SK-N-SH treated with all-trans-retinoic acid at 6 μM for 48 hours (cell line): ENCODE measurements at regions not wholly inside any gene's neighbourhood (a gene's known extent, or its start where the extent isn't known, plus 50 kb on each side); places are given as distances from the start of the nearest gene placed in this dataset.

Experiments used
- ATAC-seq: fragments of 200-7000 bp; cut with Tn5 transposase; 3 replicates; pipeline ENCODE4 v1.9.1; 2020; ENCODE audit warnings: mild to moderate bottlenecking, moderate library complexity
- ARNTL ChIP-seq: fragments of 450-650 bp; formaldehyde crosslinking; IDR thresholded peaks from 2 replicates; pipeline ENCODE4 v1.5.0; 2020; ENCODE audit warnings: low read depth, mild to moderate bottlenecking, moderate library complexity, borderline replicate concordance
- CSDC2 ChIP-seq: fragments of 250-450 bp; sonication (Bioruptor Pico); IDR thresholded peaks from 2 replicates; pipeline ENCODE4 v1.5.0; 2020; ENCODE audit warnings: mild to moderate bottlenecking, moderate library complexity
- ESRRG ChIP-seq: fragments of 250-450 bp; sonication (Bioruptor Pico); IDR thresholded peaks from 2 replicates; pipeline ENCODE4 v1.6.1; 2021; ENCODE audit warnings: mild to moderate bottlenecking
- GLIS3 ChIP-seq: fragments of 250-450 bp; sonication (Bioruptor Pico); IDR thresholded peaks from 2 replicates; pipeline ENCODE4 v1.5.0; 2020; ENCODE audit warnings: mild to moderate bottlenecking, moderate library complexity
- ISL1 ChIP-seq: fragments of 250-450 bp; sonication (Bioruptor Pico); IDR thresholded peaks from 2 replicates; pipeline ENCODE4 v2.1.2; 2022; ENCODE audit warnings: mild to moderate bottlenecking, moderate library complexity
- OSR1 ChIP-seq: fragments of 250-450 bp; sonication (Bioruptor Pico); IDR thresholded peaks from 2 replicates; pipeline ENCODE4 v1.8.0; 2022; ENCODE audit warnings: moderate library complexity, mild to moderate bottlenecking, inconsistent platforms
- PPARA ChIP-seq: fragments of 250-450 bp; sonication (Bioruptor Pico); IDR thresholded peaks from 2 replicates; pipeline ENCODE4 v1.5.0; 2020; ENCODE audit warnings: mild to moderate bottlenecking, borderline replicate concordance
- RARB ChIP-seq: fragments of 250-450 bp; sonication (Bioruptor Pico); IDR thresholded peaks from 2 replicates; pipeline ENCODE4 v1.8.0; 2021; ENCODE audit warnings: mild to moderate bottlenecking, moderate library complexity
- SNAI2 ChIP-seq: fragments of 250-450 bp; sonication (Bioruptor Pico); IDR thresholded peaks from 2 replicates; pipeline ENCODE4 v1.5.0; 2020; ENCODE audit warnings: mild to moderate bottlenecking, moderate library complexity
- TCF4 ChIP-seq: fragments of 250-450 bp; sonication (Bioruptor Pico); IDR thresholded peaks from 2 replicates; pipeline ENCODE4 v1.8.0; 2021; ENCODE audit warnings: mild to moderate bottlenecking, moderate library complexity, borderline replicate concordance
- TOX ChIP-seq: fragments of 250-450 bp; sonication (Bioruptor Pico); IDR thresholded peaks from 2 replicates; pipeline ENCODE4 v1.8.0; 2021; ENCODE audit warnings: mild to moderate bottlenecking, moderate library complexity, borderline replicate concordance
- ZC3H10 ChIP-seq: fragments of 250-450 bp; sonication (Bioruptor Pico); IDR thresholded peaks from 2 replicates; pipeline ENCODE4 v1.5.1; 2021; ENCODE audit warnings: mild to moderate bottlenecking, moderate library complexity
- ZFP30 ChIP-seq: fragments of 450-650 bp; formaldehyde crosslinking; IDR thresholded peaks from 2 replicates; pipeline ENCODE4 v1.5.0; 2022; ENCODE audit warnings: mild to moderate bottlenecking, moderate library complexity
- ZNF70 ChIP-seq: fragments of 450-650 bp; formaldehyde crosslinking; IDR thresholded peaks from 2 replicates; pipeline ENCODE4 v1.5.0; 2020; ENCODE audit warnings: mild to moderate bottlenecking, moderate library complexity
- ZNF8 ChIP-seq: fragments of 450-650 bp; formaldehyde crosslinking; IDR thresholded peaks from 2 replicates; pipeline ENCODE4 v1.5.0; 2020; ENCODE audit warnings: mild to moderate bottlenecking, moderate library complexity
- TF ChIP-seq, protein P1 (sequence below): fragments of 250-450 bp; sonication (Bioruptor Pico); IDR thresholded peaks from 2 replicates; pipeline ENCODE4 v1.5.1; 2021; ENCODE audit warnings: mild to moderate bottlenecking, moderate library complexity
- TF ChIP-seq, protein P2 (sequence below): fragments of 250-450 bp; sonication (Bioruptor Pico); IDR thresholded peaks from 2 replicates; pipeline ENCODE4 v1.5.1; 2020; ENCODE audit warnings: low read depth, mild to moderate bottlenecking, moderate library complexity
- TF ChIP-seq, protein P3 (sequence below): fragments of 250-450 bp; sonication (Bioruptor Pico); IDR thresholded peaks from 2 replicates; pipeline ENCODE4 v1.8.0; 2021; ENCODE audit warnings: low read depth, mild to moderate bottlenecking, moderate library complexity, borderline replicate concordance

DNA sequence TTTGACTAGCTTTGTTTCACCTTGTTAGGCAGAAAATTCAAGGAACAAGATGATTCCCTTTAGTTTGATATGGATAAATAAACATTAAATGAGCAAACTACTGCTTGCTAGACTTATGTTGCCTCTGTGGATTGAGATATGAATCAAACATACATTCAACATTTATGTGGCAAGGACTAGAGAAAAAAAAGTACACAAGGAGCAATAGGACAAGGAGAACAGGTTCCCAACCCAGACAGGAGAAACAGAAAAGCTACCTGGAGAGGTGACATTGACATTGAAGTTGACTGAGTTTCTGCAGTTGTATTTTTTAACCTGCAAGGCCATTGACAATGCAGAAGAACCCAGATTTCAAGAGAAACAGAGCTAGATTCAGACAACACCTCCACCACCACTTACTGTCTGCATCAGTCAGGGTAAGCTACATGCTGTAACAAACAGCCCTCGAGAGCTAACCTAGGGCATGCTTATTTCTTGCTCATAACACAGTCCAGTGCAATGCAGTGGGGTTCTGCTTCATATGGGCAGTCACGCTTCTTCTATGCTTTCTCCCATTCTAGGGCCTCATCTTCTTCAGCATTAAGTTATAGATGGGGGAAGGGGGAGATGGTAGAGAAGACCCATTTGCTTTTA lies 180.9 kb upstream of the LYZL1 start (continued):
- TF ChIP-seq, protein P1, sequence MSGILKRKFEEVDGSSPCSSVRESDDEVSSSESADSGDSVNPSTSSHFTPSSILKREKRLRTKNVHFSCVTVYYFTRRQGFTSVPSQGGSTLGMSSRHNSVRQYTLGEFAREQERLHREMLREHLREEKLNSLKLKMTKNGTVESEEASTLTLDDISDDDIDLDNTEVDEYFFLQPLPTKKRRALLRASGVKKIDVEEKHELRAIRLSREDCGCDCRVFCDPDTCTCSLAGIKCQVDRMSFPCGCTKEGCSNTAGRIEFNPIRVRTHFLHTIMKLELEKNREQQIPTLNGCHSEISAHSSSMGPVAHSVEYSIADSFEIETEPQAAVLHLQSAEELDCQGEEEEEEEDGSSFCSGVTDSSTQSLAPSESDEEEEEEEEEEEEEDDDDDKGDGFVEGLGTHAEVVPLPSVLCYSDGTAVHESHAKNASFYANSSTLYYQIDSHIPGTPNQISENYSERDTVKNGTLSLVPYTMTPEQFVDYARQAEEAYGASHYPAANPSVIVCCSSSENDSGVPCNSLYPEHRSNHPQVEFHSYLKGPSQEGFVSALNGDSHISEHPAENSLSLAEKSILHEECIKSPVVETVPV (CRISPR knock-in tag) = no peak
- TF ChIP-seq PPARA (CRISPR knock-in tag) = no peak

DNA sequence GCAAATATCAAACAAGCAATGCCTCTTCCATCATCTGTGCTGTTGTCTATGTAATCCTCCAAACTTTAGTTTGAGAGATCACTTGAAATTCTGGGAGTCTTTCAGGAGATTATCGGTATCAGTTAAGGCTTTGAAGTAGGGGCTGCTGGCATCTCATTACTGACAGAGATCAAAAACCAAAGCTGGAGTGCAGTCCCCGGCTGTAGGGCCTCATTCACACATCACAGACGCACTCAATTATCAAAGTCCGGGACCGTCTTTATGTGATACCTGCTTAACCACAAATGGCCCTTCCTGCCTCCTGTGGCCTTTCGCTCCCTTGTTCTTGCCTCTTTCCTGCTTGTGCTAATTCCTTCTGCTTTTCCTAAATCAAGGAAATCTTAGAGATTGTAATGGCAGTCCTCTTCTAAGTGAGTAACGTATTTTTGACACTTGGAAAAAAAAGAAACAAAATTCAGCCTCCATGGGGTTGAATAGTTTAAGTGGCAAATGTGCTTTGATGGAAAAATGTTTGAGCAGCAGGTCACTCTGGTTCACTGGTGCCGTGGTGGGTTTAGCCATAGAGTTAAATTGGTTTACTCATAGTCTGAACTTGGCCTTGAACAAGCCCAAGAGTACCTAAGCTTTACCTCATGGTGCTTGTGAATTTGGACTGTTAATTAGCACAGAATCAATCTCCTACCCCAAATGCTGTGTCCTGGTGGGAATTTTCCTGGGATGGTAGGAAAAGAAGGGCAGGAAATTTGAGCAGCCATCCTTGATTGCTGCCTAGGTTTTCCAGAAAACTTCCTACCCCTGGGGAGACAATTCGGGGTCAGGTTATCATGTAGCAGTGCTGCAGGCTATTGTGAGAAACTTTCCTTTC lies 178.9 kb upstream of the LYZL1 start:
- no peak for ATAC-seq
- no peak for TF ChIP-seq ZNF70 (CRISPR knock-in tag)
- no peak for TF ChIP-seq TOX
- TF ChIP-seq, protein P2, sequence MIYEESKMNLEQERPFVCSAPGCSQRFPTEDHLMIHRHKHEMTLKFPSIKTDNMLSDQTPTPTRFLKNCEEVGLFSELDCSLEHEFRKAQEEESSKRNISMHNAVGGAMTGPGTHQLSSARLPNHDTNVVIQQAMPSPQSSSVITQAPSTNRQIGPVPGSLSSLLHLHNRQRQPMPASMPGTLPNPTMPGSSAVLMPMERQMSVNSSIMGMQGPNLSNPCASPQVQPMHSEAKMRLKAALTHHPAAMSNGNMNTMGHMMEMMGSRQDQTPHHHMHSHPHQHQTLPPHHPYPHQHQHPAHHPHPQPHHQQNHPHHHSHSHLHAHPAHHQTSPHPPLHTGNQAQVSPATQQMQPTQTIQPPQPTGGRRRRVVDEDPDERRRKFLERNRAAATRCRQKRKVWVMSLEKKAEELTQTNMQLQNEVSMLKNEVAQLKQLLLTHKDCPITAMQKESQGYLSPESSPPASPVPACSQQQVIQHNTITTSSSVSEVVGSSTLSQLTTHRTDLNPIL = no peak
- TF ChIP-seq RARB = no peak
- TF ChIP-seq, protein P3, sequence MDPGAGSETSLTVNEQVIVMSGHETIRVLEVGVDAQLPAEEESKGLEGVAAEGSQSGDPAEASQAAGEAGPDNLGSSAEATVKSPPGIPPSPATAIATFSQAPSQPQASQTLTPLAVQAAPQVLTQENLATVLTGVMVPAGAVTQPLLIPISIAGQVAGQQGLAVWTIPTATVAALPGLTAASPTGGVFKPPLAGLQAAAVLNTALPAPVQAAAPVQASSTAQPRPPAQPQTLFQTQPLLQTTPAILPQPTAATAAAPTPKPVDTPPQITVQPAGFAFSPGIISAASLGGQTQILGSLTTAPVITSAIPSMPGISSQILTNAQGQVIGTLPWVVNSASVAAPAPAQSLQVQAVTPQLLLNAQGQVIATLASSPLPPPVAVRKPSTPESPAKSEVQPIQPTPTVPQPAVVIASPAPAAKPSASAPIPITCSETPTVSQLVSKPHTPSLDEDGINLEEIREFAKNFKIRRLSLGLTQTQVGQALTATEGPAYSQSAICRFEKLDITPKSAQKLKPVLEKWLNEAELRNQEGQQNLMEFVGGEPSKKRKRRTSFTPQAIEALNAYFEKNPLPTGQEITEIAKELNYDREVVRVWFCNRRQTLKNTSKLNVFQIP (CRISPR knock-in tag) = no peak
- TF ChIP-seq GLIS3 (CRISPR knock-in tag) = no peak
- TF ChIP-seq SNAI2 (CRISPR knock-in tag) = no peak
- no peak for TF ChIP-seq PPARA (CRISPR knock-in tag)
- TF ChIP-seq ZFP30 = no peak
- TF ChIP-seq, protein P1 (CRISPR knock-in tag) = no peak
- TF ChIP-seq ISL1 (CRISPR knock-in tag) = no peak

DNA sequence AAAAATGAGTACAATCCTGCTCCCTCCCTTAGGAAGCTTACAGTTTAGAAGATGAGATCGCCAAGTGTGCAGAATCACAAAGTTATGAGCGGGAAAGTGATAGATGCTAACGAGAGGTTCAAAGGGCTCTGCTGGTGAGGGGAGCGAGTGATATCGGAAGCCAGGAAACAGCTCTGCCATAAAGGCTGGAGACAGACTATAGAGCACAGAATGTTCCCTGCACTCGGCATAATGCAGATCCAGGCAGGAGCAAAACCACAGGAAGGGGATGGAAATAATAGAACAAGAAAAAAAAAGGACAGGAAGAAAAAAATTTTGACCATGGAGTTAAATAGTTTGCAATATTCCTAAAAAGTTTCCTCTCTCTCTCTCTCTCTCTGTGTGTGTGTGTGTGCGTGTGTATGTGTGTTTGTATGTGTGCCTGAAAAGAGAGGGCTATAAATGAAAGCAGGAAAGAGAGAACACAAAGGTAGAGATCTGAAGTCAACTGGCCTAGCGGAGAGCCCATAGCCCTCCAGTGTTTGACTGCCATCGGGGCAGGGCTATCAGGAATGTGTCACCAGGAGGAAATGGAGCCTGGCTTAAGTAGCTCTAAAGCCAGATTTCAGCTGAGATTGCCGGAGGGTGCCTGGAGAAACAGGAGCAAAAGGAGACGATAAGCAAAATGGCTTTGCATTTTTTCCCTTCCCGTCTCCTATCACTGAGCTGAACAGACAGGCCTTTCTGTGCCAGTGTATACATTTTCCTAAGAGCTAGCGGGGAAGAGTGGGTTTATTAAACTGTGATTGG lies 175.8 kb upstream of the LYZL1 start:
- TF ChIP-seq PPARA (CRISPR knock-in tag) = no peak
- TF ChIP-seq TCF4 = peak; percentile 62; the same call in 1 of the 2 replicates
- ATAC-seq = peak; percentile 65; the same call in 2 of the 3 replicates

DNA sequence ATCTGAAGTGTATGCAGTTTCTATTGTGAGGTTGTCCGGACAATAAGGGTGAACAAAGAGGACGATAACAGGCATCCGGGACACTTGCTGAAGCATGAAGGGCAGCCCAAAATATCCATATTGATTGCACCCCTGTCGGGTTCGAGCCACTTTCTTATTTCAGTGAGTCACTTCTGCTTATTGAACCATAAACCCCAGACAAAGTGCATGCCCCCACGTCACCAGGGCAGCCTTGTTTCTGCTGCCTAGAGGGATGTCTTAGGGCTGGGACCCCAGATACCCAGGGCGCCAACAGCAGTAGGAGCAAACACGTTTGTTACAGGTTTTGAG lies 175.3 kb upstream of the LYZL1 start:
- ATAC-seq = no peak
- TF ChIP-seq ZFP30 = no peak
- no peak for TF ChIP-seq ZNF8
- no peak for TF ChIP-seq ISL1 (CRISPR knock-in tag)
- TF ChIP-seq, protein P1 (CRISPR knock-in tag) = no peak
- no peak for TF ChIP-seq OSR1

DNA sequence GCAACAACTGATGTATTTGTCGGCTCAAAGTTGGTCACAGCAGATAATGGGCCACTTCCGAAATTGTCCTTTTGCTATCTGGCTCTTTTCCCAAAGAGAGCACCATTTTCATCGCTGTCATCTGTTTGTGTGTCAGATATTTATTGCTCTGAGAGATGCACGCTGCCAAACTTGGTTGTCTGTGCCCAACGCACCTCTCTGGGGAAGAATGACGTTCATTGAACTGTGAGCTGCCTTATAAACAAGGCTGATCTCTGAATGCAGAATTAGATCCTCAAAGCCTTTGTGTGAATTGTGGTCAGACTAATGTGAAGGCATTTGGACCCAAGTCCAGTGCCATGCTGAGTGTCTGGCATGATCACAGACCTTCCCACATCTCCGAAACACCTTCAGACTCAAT lies 174.7 kb upstream of the LYZL1 start:
- TF ChIP-seq, protein P2 = no peak
- TF ChIP-seq ESRRG (no peak), RARB (no peak), GLIS3 (CRISPR knock-in tag) (no peak), TOX (no peak), ISL1 (CRISPR knock-in tag) (no peak), ARNTL (CRISPR knock-in tag) (no peak), ZC3H10 (no peak), CSDC2 (CRISPR knock-in tag) (no peak)
- TF ChIP-seq, protein P3 (CRISPR knock-in tag) = no peak
- TF ChIP-seq, all 23 proteins: peak for 0
- ATAC-seq = no peak
